ENCODE measurements at regions not wholly inside any gene's neighbourhood (a gene's known extent, or its start where the extent isn't known, plus 50 kb on each side); places are given as distances from the start of the nearest gene placed in this dataset.
A peak's percentile ranks its signal among the peaks of the same experiment; 100 is the strongest.

- Histone ChIP-seq H3K9me3 (ENCODE audit: insufficient read depth, low read depth, low read length) (no peaks in the 10 kb centered on the region), H3K9me2 (replicated peaks; ENCODE audit: low read depth, low read length) (no peaks in the 10 kb centered on the region), H3K4me3 (ENCODE audit: low read length, poor library complexity, severe bottlenecking) (no peak overlapping the region), H3K4me1 (ENCODE audit: insufficient read depth, low read length, poor library complexity, severe bottlenecking) (peaks cover 10% of the 10 kb centered on the region), H3K79me2 (ENCODE audit: insufficient read depth, low read length) (no peaks in the 10 kb centered on the region), H4K20me1 (ENCODE audit: insufficient read depth, low read length, poor library complexity, severe bottlenecking) (no peaks in the 10 kb centered on the region), H2AFZ (ENCODE audit: low read length) (no peak overlapping the region), H3K36me3 (ENCODE audit: insufficient read depth, low read length) (no peaks in the 10 kb centered on the region), H3K9ac (ENCODE audit: low read depth, low read length, poor library complexity, severe bottlenecking) (no peak overlapping the region), H3K4me2 (ENCODE audit: low read depth, low read length, poor library complexity, severe bottlenecking) (no peak overlapping the region), H3K27me3 (ENCODE audit: insufficient read depth, low read length, poor library complexity, severe bottlenecking) (no peaks in the 10 kb centered on the region), H3F3A (ENCODE audit: low read depth) (no peaks in the 10 kb centered on the region)
- TF ChIP-seq EZH2phosphoT487 (IDR thresholded peaks at IDR 0.05; ENCODE audit: borderline replicate concordance) = no peak
Measured at GRCh38 chr18:21162786-21163185, 51.2 kb upstream of the ROCK1 start.

DNA sequence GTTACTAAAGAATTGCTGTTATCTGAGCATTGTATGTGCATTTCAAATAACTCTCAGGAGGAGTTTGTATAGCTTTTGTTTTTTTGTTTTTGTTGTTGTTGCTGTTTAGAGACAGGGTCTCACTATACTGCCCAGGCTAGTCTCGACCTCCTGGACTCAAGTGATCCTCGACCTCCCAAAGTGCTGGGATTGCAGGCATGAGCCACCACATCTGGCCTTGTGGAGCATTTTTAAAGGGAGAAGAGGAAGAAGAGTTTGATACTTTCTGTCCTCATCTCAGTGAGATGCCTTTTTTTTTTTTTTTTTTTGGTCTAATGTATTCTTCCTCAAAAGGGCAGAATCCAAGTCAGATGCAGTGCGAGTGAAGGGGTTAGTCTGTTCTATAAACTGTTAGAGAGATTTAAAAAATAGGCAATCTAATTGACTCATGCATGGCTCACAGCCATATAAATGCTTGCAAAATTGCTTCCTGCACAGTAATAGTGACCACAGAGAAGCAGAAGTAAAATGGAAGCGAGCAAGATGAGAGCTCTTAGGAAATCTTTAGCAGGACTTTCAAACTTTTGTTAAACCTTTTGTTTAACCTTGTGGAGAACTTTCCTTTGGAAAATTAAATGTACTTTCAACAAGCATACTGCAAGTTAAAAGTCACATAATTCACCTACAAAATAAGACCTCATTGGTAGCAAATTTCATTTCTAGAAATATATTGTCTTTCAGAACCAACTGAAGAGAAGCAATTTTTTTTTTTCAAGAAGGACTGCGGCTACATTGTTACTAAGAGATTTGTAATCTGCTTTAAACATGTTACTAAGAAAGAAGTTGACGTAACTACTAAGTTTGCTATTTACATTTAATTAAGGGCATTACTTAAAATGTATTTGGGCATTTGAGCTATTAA lies 52.3 kb upstream of the ROCK1 start:
- Histone ChIP-seq H3K9ac (ENCODE audit: low read depth, low read length, poor library complexity, severe bottlenecking) (no peak overlapping the region), H3F3A (ENCODE audit: low read depth) (no peaks in the 10 kb centered on the region), H4K20me1 (ENCODE audit: insufficient read depth, low read length, poor library complexity, severe bottlenecking) (no peaks in the 10 kb centered on the region), H3K4me2 (ENCODE audit: low read depth, low read length, poor library complexity, severe bottlenecking) (no peak overlapping the region), H3K79me2 (ENCODE audit: insufficient read depth, low read length) (no peaks in the 10 kb centered on the region), H3K9me2 (replicated peaks; ENCODE audit: low read depth, low read length) (no peaks in the 10 kb centered on the region), H3K36me3 (ENCODE audit: insufficient read depth, low read length) (no peaks in the 10 kb centered on the region), H3K4me1 (ENCODE audit: insufficient read depth, low read length, poor library complexity, severe bottlenecking) (peaks cover 10% of the 10 kb centered on the region), H3K9me3 (ENCODE audit: insufficient read depth, low read depth, low read length) (no peaks in the 10 kb centered on the region), H3K27me3 (ENCODE audit: insufficient read depth, low read length, poor library complexity, severe bottlenecking) (no peaks in the 10 kb centered on the region), H2AFZ (ENCODE audit: low read length) (peak overlapping the region; percentile 45; the same call in 1 of the 2 replicates), H3K4me3 (ENCODE audit: low read length, poor library complexity, severe bottlenecking) (no peak overlapping the region)
- TF ChIP-seq CTCF (conservative IDR thresholded peaks at IDR 0.05; ENCODE audit: low read length) (no peak), EZH2phosphoT487 (IDR thresholded peaks at IDR 0.05; ENCODE audit: borderline replicate concordance) (no peak)

DNA sequence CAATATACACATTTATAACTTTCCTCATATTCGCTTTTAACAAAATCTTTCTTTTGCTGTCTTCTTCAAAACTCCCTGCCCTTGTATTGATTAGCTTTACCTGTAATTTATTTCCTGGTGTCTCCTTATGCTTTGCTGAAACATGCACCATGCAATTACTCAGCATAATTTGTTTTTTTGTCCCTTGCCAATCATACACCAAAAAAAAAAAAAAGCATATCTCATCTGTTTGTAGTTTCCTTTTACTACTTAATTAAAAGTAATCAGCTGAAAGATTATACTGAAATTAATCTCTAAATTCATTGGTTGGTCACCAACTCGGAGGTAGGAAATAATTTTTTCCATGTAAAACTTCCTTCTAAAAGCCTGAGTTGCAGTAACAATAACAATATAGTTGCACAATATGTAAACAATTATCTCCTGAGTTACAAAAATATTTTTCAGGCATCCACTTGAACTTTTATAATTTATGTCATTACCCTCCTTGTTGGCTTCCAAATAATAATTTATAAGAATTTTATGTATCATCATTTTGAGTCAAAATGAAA lies 53.0 kb upstream of the ROCK1 start:
- Histone ChIP-seq H3F3A (ENCODE audit: low read depth) (no peaks in the 10 kb centered on the region), H3K4me2 (ENCODE audit: low read depth, low read length, poor library complexity, severe bottlenecking) (no peak overlapping the region), H2AFZ (ENCODE audit: low read length) (peak overlapping the region; percentile 45; the same call in 1 of the 2 replicates), H3K9me2 (replicated peaks; ENCODE audit: low read depth, low read length) (no peaks in the 10 kb centered on the region), H3K4me1 (ENCODE audit: insufficient read depth, low read length, poor library complexity, severe bottlenecking) (peaks cover 10% of the 10 kb centered on the region), H3K4me3 (ENCODE audit: low read length, poor library complexity, severe bottlenecking) (no peak overlapping the region), H3K9me3 (ENCODE audit: insufficient read depth, low read depth, low read length) (no peaks in the 10 kb centered on the region), H3K9ac (ENCODE audit: low read depth, low read length, poor library complexity, severe bottlenecking) (no peak overlapping the region), H4K20me1 (ENCODE audit: insufficient read depth, low read length, poor library complexity, severe bottlenecking) (no peaks in the 10 kb centered on the region), H3K27me3 (ENCODE audit: insufficient read depth, low read length, poor library complexity, severe bottlenecking) (no peaks in the 10 kb centered on the region), H3K36me3 (ENCODE audit: insufficient read depth, low read length) (no peaks in the 10 kb centered on the region), H3K79me2 (ENCODE audit: insufficient read depth, low read length) (no peaks in the 10 kb centered on the region)
- TF ChIP-seq EZH2phosphoT487 (IDR thresholded peaks at IDR 0.05; ENCODE audit: borderline replicate concordance) (no peak), CTCF (conservative IDR thresholded peaks at IDR 0.05; ENCODE audit: low read length) (no peak)

Data from Loucy (cell line).